ENCODE measurements at regions not wholly inside any gene's neighbourhood (a gene's known extent, or its start where the extent isn't known, plus 50 kb on each side); places are given as distances from the start of the nearest gene placed in this dataset.

DNA sequence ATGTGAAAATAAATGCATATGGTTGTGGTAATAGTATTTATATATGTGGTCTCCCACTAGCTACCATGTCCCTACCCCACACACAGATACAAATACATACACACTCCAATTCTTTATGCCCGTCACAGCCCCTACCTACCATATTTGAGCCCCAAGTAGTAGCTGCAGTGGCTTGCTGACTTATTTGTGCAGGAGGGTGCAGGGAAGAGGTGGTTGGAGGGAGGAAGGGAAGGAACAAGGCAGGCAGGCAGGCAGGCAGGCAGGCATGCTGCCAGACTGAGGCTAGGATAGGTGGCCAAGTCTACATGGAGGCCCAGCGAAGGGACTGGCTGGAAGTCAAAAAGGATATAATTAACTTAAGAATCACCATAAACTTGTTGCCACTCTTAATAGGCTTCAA lies 82.9 kb downstream of the SCN11A start:
- CTCF ChIA-PET (ENCODE audit: partially characterized antibody) = interaction anchor here (1.1 to 4.8 kb wide), 5 partner anchors 9 to 447 kb away, joined by 4 to 43 read pairs (median 6); no protein-coding TSS in a partner anchor
- FAIRE-seq = no peak
- no peak overlapping the region for H3K14ac ChIP-seq (ENCODE audit: insufficient read length)

More for the DNA sequence above, 82.9 kb downstream of the SCN11A start:
- no peak for DNase-seq (ENCODE audit: low read depth in 1 of 2, low spot score in 2 of 2)
- H3K79me1 ChIP-seq (ENCODE audit: low read depth, low read length) = no peaks in the 10 kb centered on the region
- no peaks in the 10 kb centered on the region for H3K9me3 ChIP-seq (ENCODE audit: insufficient read depth in 2 of 2, low read depth in 1 of 2, low read length in 1 of 2)
- H3K27me3 ChIP-seq (replicated peaks in 1 of 4; ENCODE audit: control insufficient read depth in 3 of 4, extremely low read depth in 1 of 4, insufficient read depth in 3 of 4, low read length in 3 of 4) = peaks cover 0 to 2% (median 0%) of the 10 kb centered on the region in 4 experiments; a peak in 1 of 7 replicates
- no peak overlapping the region for H3K4me2 ChIP-seq (ENCODE audit: insufficient read depth in 1 of 2, low read depth in 2 of 2, low read length in 2 of 2)
- H2BK15ac ChIP-seq (ENCODE audit: low read length) = no peak overlapping the region
- no peak overlapping the region for H2BK12ac ChIP-seq (ENCODE audit: low read depth, low read length)
- no peak overlapping the region for H3K4ac ChIP-seq (replicated peaks; ENCODE audit: insufficient read length, low read depth, low read length)
- no peak overlapping the region for H2BK120ac ChIP-seq (replicated peaks; ENCODE audit: low read depth, low read length)
- H2AFZ ChIP-seq (ENCODE audit: low read length) = no peak overlapping the region
- H3K56ac ChIP-seq (replicated peaks; ENCODE audit: insufficient read length, low read depth, low read length) = no peak overlapping the region
- peaks cover 0 to 5% (median 1%) of the 10 kb centered on the region in 4 experiments; a peak in 3 of 7 replicates for H3K4me1 ChIP-seq (replicated peaks in 1 of 4; ENCODE audit: control insufficient read depth in 3 of 4, insufficient read depth in 4 of 4, low read length in 3 of 4)
- H2BK20ac ChIP-seq (ENCODE audit: low read length) = no peak overlapping the region
- H3K79me2 ChIP-seq (ENCODE audit: control insufficient read depth in 1 of 2, insufficient read depth in 2 of 2, low read length in 2 of 2) = no peaks in the 10 kb centered on the region
- H4K20me1 ChIP-seq (replicated peaks in 1 of 2; ENCODE audit: control insufficient read depth in 1 of 2, insufficient read depth in 2 of 2, low read length in 2 of 2) = no peaks in the 10 kb centered on the region
- H3K36me3 ChIP-seq (ENCODE audit: control insufficient read depth in 2 of 4, insufficient read depth in 4 of 4, low read length in 3 of 4) = no peaks in the 10 kb centered on the region
- 87% methylated on average over 2 of the region's 2 CpGs; no CpG with 5 or more reads in 1 of the 2 experiments for WGBS, 2 experiments (ENCODE audit: extremely low coverage in 1 of 2, insufficient coverage in 1 of 2, insufficient read length in 1 of 2, insufficient replicate concordance in 2 of 2, low coverage in 1 of 2, low lambda C conversion rate in 2 of 2, missing lambda C conversion rate in 1 of 2)
- no peak overlapping the region for H3K9ac ChIP-seq (replicated peaks in 1 of 4; ENCODE audit: extremely low read depth in 1 of 4, low read depth in 3 of 4, low read length in 3 of 4)
- H4K8ac ChIP-seq (ENCODE audit: extremely low read depth, insufficient read depth, low read length) = no peak overlapping the region
- H3K4me3 ChIP-seq (ENCODE audit: extremely low read depth in 1 of 4, insufficient read depth in 2 of 4, low read depth in 3 of 4, low read length in 4 of 4) = no peak overlapping the region
- no peak overlapping the region for H4K91ac ChIP-seq (replicated peaks; ENCODE audit: insufficient read length, low read length)
- no peak overlapping the region for H3K27ac ChIP-seq (ENCODE audit: low read depth, low read length)
- no peak overlapping the region for H3K18ac ChIP-seq (ENCODE audit: extremely low read depth, low read length)
- no peak overlapping the region for H2AK5ac ChIP-seq (ENCODE audit: low read depth, low read length)
- POLR2A ChIA-PET (ENCODE audit: partially characterized antibody) = no interaction called here
- no peaks in the 10 kb centered on the region for H3K23me2 ChIP-seq (ENCODE audit: low read depth, low read length)
- H4K5ac ChIP-seq (ENCODE audit: insufficient read length, low read depth, low read length) = no peak overlapping the region
- no peak overlapping the region for H2BK5ac ChIP-seq (ENCODE audit: low read depth, low read length)
- TF ChIP-seq MAFK (IDR thresholded peaks at IDR 0.05; ENCODE audit: low read depth, low read length) = no peak
- TF ChIP-seq CHD1 (IDR thresholded peaks at IDR 0.05; ENCODE audit: low read depth, low read length) = no peak
- TF ChIP-seq CHD2 (IDR thresholded peaks at IDR 0.05; ENCODE audit: low read length) = no peak
- TF ChIP-seq FOSL1 (IDR thresholded peaks at IDR 0.05; ENCODE audit: insufficient read depth, low read depth, low read length) = no peak
- no peak for TF ChIP-seq HDAC6 (IDR thresholded peaks at IDR 0.05; ENCODE audit: low read depth, low read length)
- no peak for TF ChIP-seq TCF12 (IDR thresholded peaks at IDR 0.05; ENCODE audit: low read depth, low read length)
- TF ChIP-seq, protein P1, sequence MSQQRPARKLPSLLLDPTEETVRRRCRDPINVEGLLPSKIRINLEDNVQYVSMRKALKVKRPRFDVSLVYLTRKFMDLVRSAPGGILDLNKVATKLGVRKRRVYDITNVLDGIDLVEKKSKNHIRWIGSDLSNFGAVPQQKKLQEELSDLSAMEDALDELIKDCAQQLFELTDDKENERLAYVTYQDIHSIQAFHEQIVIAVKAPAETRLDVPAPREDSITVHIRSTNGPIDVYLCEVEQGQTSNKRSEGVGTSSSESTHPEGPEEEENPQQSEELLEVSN (IDR thresholded peaks at IDR 0.05) = no peak
- TF ChIP-seq POLR2AphosphoS5 (IDR thresholded peaks at IDR 0.05; ENCODE audit: low read depth, low read length) = no peak
- H3K23ac ChIP-seq (ENCODE audit: insufficient read length) = no peak overlapping the region

Measured in H1 (cell line).